GM23248 (cell line): ENCODE measurements at regions not wholly inside any gene's neighbourhood (a gene's known extent, or its start where the extent isn't known, plus 50 kb on each side); places are given as distances from the start of the nearest gene placed in this dataset.

Experiments
- EZH2 ChIP-seq: fragments of 200-600 bp; sonication (generic); IDR thresholded peaks from 2 replicates; pipeline ENCODE4 v1.6.1; 2018; ENCODE audit warnings: antibody characterized with exemption, mild to moderate bottlenecking; ENCODE audit not compliant: insufficient read depth, poor library complexity, severe bottlenecking
- EZH2phosphoT487 ChIP-seq: fragments of 200-600 bp; sonication (generic); IDR thresholded peaks from 2 replicates; pipeline ENCODE4 v1.6.1; 2018; ENCODE audit warnings: antibody characterized with exemption, moderate library complexity, mild to moderate bottlenecking, low read depth; ENCODE audit not compliant: insufficient read depth

- TF ChIP-seq EZH2 (no peak), EZH2phosphoT487 (no peak)
Measured at GRCh38 chr9:3740690-3741419, 215.1 kb upstream of the RFX3 start.
